ENCODE measurements at regions not wholly inside any gene's neighbourhood (a gene's known extent, or its start where the extent isn't known, plus 50 kb on each side); places are given as distances from the start of the nearest gene placed in this dataset.

GRCh38 chr2:62447411-62447810 lies 58.6 kb downstream of the TMEM17 start:
- no peaks in the 10 kb centered on the region; the same call in 1 of the 2 replicates for H3K27me3 ChIP-seq (ENCODE audit: insufficient read depth, low read length)
- H3K4me1 ChIP-seq (ENCODE audit: insufficient read depth, low read length, severe bottlenecking): no peaks in the 10 kb centered on the region
- H3K36me3 ChIP-seq (ENCODE audit: insufficient read depth, low read length): no peaks in the 10 kb centered on the region
- no peak overlapping the region for H3K4me2 ChIP-seq (ENCODE audit: low read length)
- H2AFZ ChIP-seq (ENCODE audit: low read length): no peak overlapping the region
- H3K9me2 ChIP-seq (ENCODE audit: low read depth, low read length): no peaks in the 10 kb centered on the region
- TF ChIP-seq EZH2 (IDR thresholded peaks at IDR 0.05; ENCODE audit: borderline replicate concordance, low read length): no peak
- no peak for TF ChIP-seq CTCF (IDR thresholded peaks at IDR 0.05; ENCODE audit: low read length)
- H3F3A ChIP-seq (ENCODE audit: insufficient read depth, low read length): no peaks in the 10 kb centered on the region
- no peaks in the 10 kb centered on the region for H3K9me3 ChIP-seq (ENCODE audit: low read length)
- no peak overlapping the region for H3K9ac ChIP-seq (ENCODE audit: low read length)
- no peak overlapping the region for H3K4me3 ChIP-seq (ENCODE audit: low read depth, low read length, poor library complexity, severe bottlenecking)
- H3K79me2 ChIP-seq (ENCODE audit: insufficient read depth, low read length): no peaks in the 10 kb centered on the region
- no peaks in the 10 kb centered on the region for H4K20me1 ChIP-seq (ENCODE audit: insufficient read depth, low read length)
- no peak overlapping the region for H3K27ac ChIP-seq (ENCODE audit: low read depth, low read length, poor library complexity, severe bottlenecking)

GRCh38 chr2:62446491-62446890 lies 59.5 kb downstream of the TMEM17 start:
- Histone ChIP-seq H3K79me2 (ENCODE audit: insufficient read depth, low read length) (no peaks in the 10 kb centered on the region), H3K36me3 (ENCODE audit: insufficient read depth, low read length) (no peaks in the 10 kb centered on the region), H2AFZ (ENCODE audit: low read length) (no peak overlapping the region), H3K4me3 (ENCODE audit: low read depth, low read length, poor library complexity, severe bottlenecking) (no peak overlapping the region), H3F3A (ENCODE audit: insufficient read depth, low read length) (no peaks in the 10 kb centered on the region), H3K27me3 (ENCODE audit: insufficient read depth, low read length) (peaks cover 4% of the 10 kb centered on the region; the same call in 1 of the 2 replicates), H3K27ac (ENCODE audit: low read depth, low read length, poor library complexity, severe bottlenecking) (no peak overlapping the region), H3K4me1 (ENCODE audit: insufficient read depth, low read length, severe bottlenecking) (no peaks in the 10 kb centered on the region), H3K9me2 (ENCODE audit: low read depth, low read length) (no peaks in the 10 kb centered on the region), H3K9ac (ENCODE audit: low read length) (no peak overlapping the region), H4K20me1 (ENCODE audit: insufficient read depth, low read length) (no peaks in the 10 kb centered on the region), H3K9me3 (ENCODE audit: low read length) (no peaks in the 10 kb centered on the region), H3K4me2 (ENCODE audit: low read length) (no peak overlapping the region)
- TF ChIP-seq CTCF (IDR thresholded peaks at IDR 0.05; ENCODE audit: low read length) (no peak), EZH2 (IDR thresholded peaks at IDR 0.05; ENCODE audit: borderline replicate concordance, low read length) (no peak)

GRCh38 chr2:62443886-62444285 lies 62.1 kb downstream of the TMEM17 start:
- no peaks in the 10 kb centered on the region for H3F3A ChIP-seq (ENCODE audit: insufficient read depth, low read length)
- no peaks in the 10 kb centered on the region for H3K4me1 ChIP-seq (ENCODE audit: insufficient read depth, low read length, severe bottlenecking)
- H3K79me2 ChIP-seq (ENCODE audit: insufficient read depth, low read length): no peaks in the 10 kb centered on the region
- TF ChIP-seq EZH2 (IDR thresholded peaks at IDR 0.05; ENCODE audit: borderline replicate concordance, low read length): no peak
- no peak for TF ChIP-seq CTCF (IDR thresholded peaks at IDR 0.05; ENCODE audit: low read length)
- peaks cover 4% of the 10 kb centered on the region; the same call in 1 of the 2 replicates for H3K27me3 ChIP-seq (ENCODE audit: insufficient read depth, low read length)
- no peaks in the 10 kb centered on the region for H3K9me3 ChIP-seq (ENCODE audit: low read length)
- H3K4me2 ChIP-seq (ENCODE audit: low read length): no peak overlapping the region
- H2AFZ ChIP-seq (ENCODE audit: low read length): no peak overlapping the region
- H3K36me3 ChIP-seq (ENCODE audit: insufficient read depth, low read length): no peaks in the 10 kb centered on the region
- no peaks in the 10 kb centered on the region for H3K9me2 ChIP-seq (ENCODE audit: low read depth, low read length)
- H3K27ac ChIP-seq (ENCODE audit: low read depth, low read length, poor library complexity, severe bottlenecking): no peak overlapping the region
- H3K9ac ChIP-seq (ENCODE audit: low read length): no peak overlapping the region
- no peaks in the 10 kb centered on the region for H4K20me1 ChIP-seq (ENCODE audit: insufficient read depth, low read length)
- no peak overlapping the region for H3K4me3 ChIP-seq (ENCODE audit: low read depth, low read length, poor library complexity, severe bottlenecking)

Measured in OCI-LY1 (cell line).